ENCODE measurements at regions not wholly inside any gene's neighbourhood (a gene's known extent, or its start where the extent isn't known, plus 50 kb on each side); places are given as distances from the start of the nearest gene placed in this dataset.

GRCh38 chr2:15804691-15805090 is 135.7 kb upstream of the MYCN start:
- Histone ChIP-seq H3K36me3 (no peaks in the 10 kb centered on the region), H3K27ac (no peak overlapping the region), H3K9me3 (ENCODE audit: severe bottlenecking) (peaks cover 3% of the 10 kb centered on the region), H3K27me3 (ENCODE audit: insufficient read depth, low read depth, severe bottlenecking) (no peaks in the 10 kb centered on the region), H3K4me3 (ENCODE audit: low read depth, low read length) (no peak overlapping the region)
- no peak for DNase-seq
- no peak for TF ChIP-seq CTCF (IDR thresholded peaks at IDR 0.05; ENCODE audit: low read depth, low read length)

- TF ChIP-seq CTCF (IDR thresholded peaks at IDR 0.05; ENCODE audit: low read depth, low read length): no peak
- no peak for DNase-seq
- no peak overlapping the region for H3K4me3 ChIP-seq (ENCODE audit: low read depth, low read length)
- peaks cover 3% of the 10 kb centered on the region for H3K9me3 ChIP-seq (ENCODE audit: severe bottlenecking)
- no peak overlapping the region for H3K27ac ChIP-seq
- H3K27me3 ChIP-seq (ENCODE audit: insufficient read depth, low read depth, severe bottlenecking): no peaks in the 10 kb centered on the region
- H3K36me3 ChIP-seq: no peaks in the 10 kb centered on the region
Observed at GRCh38 chr2:15805206-15805605, 135.1 kb upstream of the MYCN start.

- no peak overlapping the region for H3K27ac ChIP-seq
- no peak overlapping the region for H3K4me3 ChIP-seq (ENCODE audit: low read depth, low read length)
- H3K27me3 ChIP-seq (ENCODE audit: insufficient read depth, low read depth, severe bottlenecking): no peaks in the 10 kb centered on the region
- peaks cover 3% of the 10 kb centered on the region for H3K9me3 ChIP-seq (ENCODE audit: severe bottlenecking)
- DNase-seq: no peak
- H3K36me3 ChIP-seq: no peaks in the 10 kb centered on the region
- TF ChIP-seq CTCF (IDR thresholded peaks at IDR 0.05; ENCODE audit: low read depth, low read length): no peak
Observed at GRCh38 chr2:15805772-15806171, 134.6 kb upstream of the MYCN start.

GRCh38 chr2:15806801-15807417 is 133.4 kb upstream of the MYCN start:
- H3K36me3 ChIP-seq: no peaks in the 10 kb centered on the region
- no peak for TF ChIP-seq CTCF (IDR thresholded peaks at IDR 0.05; ENCODE audit: low read depth, low read length)
- H3K27me3 ChIP-seq (ENCODE audit: insufficient read depth, low read depth, severe bottlenecking): no peaks in the 10 kb centered on the region
- peaks cover 3% of the 10 kb centered on the region for H3K9me3 ChIP-seq (ENCODE audit: severe bottlenecking)
- DNase-seq: no peak
- no peak overlapping the region for H3K4me3 ChIP-seq (ENCODE audit: low read depth, low read length)
- no peak overlapping the region for H3K27ac ChIP-seq

GRCh38 chr2:15807418-15808203 is 132.7 kb upstream of the MYCN start:
- TF ChIP-seq CTCF (IDR thresholded peaks at IDR 0.05; ENCODE audit: low read depth, low read length): no peak
- H3K4me3 ChIP-seq (ENCODE audit: low read depth, low read length): no peak overlapping the region
- no peaks in the 10 kb centered on the region for H3K27me3 ChIP-seq (ENCODE audit: insufficient read depth, low read depth, severe bottlenecking)

More at GRCh38 chr2:15807418-15808203, 132.7 kb upstream of the MYCN start:
- no peak for DNase-seq
- Histone ChIP-seq H3K27ac (no peak overlapping the region), H3K36me3 (no peaks in the 10 kb centered on the region), H3K9me3 (ENCODE audit: severe bottlenecking) (peaks cover 3% of the 10 kb centered on the region)
